ENCODE measurements at regions not wholly inside any gene's neighbourhood (a gene's known extent, or its start where the extent isn't known, plus 50 kb on each side); places are given as distances from the start of the nearest gene placed in this dataset.

DNA sequence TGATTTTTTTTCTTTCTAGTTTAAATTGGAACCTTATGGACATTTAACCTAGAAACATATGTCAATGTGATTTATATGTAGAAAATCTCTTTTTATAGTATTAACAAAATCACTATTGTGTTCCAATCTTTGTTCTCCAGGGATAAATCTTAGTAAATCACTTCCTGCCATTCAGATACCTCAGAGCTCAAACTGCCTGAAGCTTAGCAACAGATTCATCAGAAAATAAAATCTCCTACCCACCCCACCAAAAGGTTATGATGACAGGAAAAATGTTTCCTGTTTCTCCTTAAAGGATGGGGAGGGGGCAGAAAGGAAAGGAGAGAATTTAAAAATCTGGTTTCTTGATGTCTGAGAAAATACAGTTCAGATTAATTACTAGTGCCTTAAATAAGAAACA, 105.0 kb upstream of the TUT7 start:
- TF ChIP-seq, protein P1, sequence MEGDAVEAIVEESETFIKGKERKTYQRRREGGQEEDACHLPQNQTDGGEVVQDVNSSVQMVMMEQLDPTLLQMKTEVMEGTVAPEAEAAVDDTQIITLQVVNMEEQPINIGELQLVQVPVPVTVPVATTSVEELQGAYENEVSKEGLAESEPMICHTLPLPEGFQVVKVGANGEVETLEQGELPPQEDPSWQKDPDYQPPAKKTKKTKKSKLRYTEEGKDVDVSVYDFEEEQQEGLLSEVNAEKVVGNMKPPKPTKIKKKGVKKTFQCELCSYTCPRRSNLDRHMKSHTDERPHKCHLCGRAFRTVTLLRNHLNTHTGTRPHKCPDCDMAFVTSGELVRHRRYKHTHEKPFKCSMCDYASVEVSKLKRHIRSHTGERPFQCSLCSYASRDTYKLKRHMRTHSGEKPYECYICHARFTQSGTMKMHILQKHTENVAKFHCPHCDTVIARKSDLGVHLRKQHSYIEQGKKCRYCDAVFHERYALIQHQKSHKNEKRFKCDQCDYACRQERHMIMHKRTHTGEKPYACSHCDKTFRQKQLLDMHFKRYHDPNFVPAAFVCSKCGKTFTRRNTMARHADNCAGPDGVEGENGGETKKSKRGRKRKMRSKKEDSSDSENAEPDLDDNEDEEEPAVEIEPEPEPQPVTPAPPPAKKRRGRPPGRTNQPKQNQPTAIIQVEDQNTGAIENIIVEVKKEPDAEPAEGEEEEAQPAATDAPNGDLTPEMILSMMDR (IDR thresholded peaks at IDR 0.05; ENCODE audit: low read depth, low read length) = no peak
- no peak overlapping the region for H3K4me3 ChIP-seq (ENCODE audit: low read depth, low read length)

DNA sequence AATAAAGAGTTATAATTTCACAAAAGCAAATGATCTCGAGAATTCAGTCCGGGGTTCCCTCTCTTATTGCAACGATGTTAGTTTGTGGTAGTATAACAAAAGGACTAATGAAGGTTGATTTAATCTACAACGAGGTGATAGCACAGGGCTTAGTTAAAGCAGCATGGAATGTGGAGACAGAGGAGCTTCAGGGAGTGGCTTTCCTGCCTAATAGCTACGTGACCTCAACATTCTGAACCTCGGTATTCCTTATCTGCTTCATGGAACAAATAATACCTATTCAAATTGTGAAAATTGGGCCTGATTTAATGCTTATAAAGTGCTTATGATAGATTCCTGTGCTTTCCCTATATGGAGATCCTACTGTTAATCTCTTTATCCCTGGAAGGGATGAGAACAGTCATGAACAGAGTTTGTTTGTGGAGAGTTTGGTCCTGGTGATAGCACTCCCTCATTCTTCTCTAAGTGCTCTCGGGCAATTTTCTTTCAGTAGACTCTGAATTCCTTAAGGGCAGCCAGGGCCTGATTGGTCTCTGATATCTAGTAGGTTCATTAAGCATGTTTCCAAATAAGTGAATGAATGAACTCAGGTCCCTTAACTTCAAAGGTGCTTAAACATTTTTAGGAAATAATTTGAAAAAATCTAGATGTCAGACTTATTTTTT, 104.1 kb upstream of the TUT7 start:
- no peak overlapping the region for H3K4me3 ChIP-seq (ENCODE audit: low read depth, low read length)
- TF ChIP-seq, protein P1 (IDR thresholded peaks at IDR 0.05; ENCODE audit: low read depth, low read length) = no peak

DNA sequence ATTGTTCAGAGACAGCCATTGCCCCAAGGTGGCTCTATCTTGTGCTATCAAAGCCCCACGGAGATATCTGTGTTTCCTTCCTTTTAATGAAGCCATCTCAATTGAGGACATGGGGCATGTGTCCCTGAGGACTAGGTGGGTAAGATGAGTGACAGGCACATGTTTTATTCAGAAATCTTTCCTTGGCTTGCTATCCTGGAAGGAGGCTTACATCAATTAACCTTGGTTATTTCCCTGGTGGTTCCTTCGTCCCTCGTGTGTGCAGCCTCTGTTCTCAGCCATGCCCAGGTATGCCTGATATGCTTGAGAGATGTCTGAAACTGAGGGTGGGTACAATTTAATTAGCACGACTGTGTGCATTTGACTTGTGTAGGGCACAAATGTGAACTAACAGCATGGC, 102.2 kb upstream of the TUT7 start:
- TF ChIP-seq, protein P1 (IDR thresholded peaks at IDR 0.05; ENCODE audit: low read depth, low read length) = no peak
- H3K4me3 ChIP-seq (ENCODE audit: low read depth, low read length) = no peak overlapping the region

DNA sequence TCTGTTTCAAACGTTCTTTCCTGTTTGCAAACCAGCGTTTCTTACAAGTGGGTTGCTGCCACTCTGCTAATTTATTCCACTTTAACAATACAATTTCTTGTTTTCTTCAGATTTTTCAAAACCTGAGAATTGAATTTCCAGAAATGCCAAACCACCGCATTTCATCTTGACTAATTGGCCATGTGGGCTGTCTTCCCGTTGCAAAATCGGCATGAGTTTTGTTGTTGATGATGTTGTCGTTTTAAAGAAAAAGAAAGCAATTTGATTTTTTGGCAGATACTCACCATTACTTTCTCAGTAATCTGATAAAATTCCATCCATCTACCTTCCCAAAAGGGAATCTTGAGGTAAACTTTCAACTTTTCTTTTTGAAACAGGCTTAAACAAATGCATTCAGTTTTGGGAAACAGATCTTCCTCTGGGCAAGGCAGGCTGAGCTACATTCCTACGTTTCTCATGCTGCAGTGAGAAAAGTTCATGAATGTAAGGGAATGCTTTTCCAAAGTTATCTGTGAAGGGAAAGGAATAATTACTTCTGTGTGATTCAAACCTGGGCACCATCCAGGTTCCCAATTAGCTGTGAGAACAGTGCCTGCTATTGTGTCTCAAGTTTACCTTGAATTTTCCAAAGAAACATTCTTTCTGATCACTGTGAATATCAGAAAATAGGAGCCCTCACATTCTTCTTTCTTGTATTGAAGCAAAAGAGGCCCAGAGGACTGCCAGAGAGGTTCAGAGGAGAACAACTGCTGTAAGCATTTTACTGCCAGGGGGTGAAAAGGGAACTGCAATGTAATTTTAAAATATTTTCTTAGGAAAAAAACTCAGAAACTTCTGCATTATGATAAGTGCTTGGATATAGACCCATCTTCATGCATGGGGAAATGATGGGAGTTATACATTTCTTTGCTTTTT, 100.7 kb upstream of the TUT7 start:
- TF ChIP-seq, protein P1 (IDR thresholded peaks at IDR 0.05; ENCODE audit: low read depth, low read length) = no peak
- no peak overlapping the region for H3K4me3 ChIP-seq (ENCODE audit: low read depth, low read length)

DNA sequence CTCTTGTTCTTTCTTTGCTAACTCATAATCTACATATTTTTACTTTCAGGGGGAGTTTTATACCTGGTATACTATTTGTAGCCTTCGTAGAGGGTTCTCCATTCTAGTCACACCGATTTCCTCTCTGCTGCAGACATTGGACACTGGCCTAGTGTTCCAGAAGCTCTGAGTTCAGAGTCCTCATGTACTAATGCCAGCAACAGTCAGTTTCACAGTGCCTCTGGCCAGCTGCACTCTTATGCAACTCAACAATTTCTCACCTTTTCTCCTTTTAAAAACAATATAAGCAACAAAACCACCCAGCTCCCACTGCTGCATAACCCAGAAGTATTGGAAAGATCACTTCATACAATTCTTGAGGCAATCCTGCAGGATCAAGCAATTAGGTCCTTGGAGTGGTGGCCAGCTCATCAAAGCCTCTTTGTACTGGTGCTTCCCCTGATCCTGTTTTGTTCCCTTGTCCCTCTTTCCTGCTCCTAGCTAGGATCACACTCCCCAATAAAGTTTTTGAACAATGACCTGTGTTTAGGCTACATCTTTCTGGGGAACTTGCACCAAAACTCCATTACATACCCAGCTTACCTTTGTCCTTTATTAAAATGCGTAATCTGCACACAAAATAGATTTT, 98.1 kb upstream of the TUT7 start:
- no peak overlapping the region for H3K4me3 ChIP-seq (ENCODE audit: low read depth, low read length)
- TF ChIP-seq, protein P1 (IDR thresholded peaks at IDR 0.05; ENCODE audit: low read depth, low read length) = no peak

DNA sequence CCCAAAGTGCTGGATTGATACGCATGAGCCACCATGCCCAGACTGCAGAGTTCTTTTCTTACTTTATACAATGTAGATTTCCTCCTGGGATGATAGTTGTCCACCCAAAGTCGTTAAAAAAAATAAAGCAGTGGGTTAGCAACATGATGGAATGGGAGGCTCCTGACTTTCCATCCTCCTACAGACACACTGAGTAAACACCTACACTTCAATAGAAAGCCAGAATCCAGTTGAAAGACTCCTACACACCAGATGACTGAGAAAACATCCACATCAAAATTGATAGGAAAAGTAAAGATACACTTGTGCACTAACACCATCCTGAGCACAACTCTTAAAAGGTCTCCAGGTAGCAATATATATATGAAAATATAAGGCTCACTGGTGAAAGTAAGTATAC, 95.0 kb upstream of the TUT7 start:
- TF ChIP-seq, protein P1 (IDR thresholded peaks at IDR 0.05; ENCODE audit: low read depth, low read length) = no peak
- H3K4me3 ChIP-seq (ENCODE audit: low read depth, low read length) = no peak overlapping the region

DNA sequence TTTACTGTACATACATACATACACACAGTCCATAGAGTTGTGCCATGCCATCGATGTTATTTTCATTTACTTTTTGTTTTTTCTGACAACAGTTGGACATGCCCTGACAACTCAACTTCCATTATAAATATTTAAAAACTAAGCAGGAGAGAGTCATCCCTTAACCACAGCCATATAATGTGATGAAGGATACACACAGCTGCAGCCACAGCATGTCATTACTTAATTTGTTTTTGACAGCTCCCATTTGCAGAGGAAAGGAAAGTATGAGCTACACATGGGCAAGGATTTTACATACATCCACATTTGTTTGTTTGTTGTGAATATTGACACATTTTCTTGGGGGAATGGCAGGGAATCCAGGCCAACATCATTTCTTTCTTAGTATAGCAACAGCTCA, 91.5 kb upstream of the TUT7 start:
- TF ChIP-seq, protein P1 (IDR thresholded peaks at IDR 0.05; ENCODE audit: low read depth, low read length) = no peak
- H3K4me3 ChIP-seq (ENCODE audit: low read depth, low read length) = no peak overlapping the region

All from WI38 (cell line).